ENCODE measurements at regions not wholly inside any gene's neighbourhood (a gene's known extent, or its start where the extent isn't known, plus 50 kb on each side); places are given as distances from the start of the nearest gene placed in this dataset.
A peak's percentile ranks its signal among the peaks of the same experiment; 100 is the strongest.

- DNase-seq (ENCODE audit: low spot score in 2 of 2, unreplicated experiment in 2 of 2) = no peak
- no peak overlapping the region for H3K4me3 Mint-ChIP-seq
- no peaks in the 10 kb centered on the region for H3K27me3 Mint-ChIP-seq (ENCODE audit: low read depth)
Observed at GRCh38 chr18:10245846-10246175, 208.6 kb upstream of the APCDD1 start.

GRCh38 chr18:10247021-10247741 is 207.3 kb upstream of the APCDD1 start:
- TF ChIP-seq CTCF (IDR thresholded peaks at IDR 0.05; ENCODE audit: unreplicated experiment) = no peak
- peaks cover 49% of the 10 kb centered on the region for H3K4me1 Mint-ChIP-seq
- no peak overlapping the region for H3K4me3 Mint-ChIP-seq
- no peaks in the 10 kb centered on the region for H3K9me3 Mint-ChIP-seq
- DNase-seq (ENCODE audit: low spot score in 2 of 2, unreplicated experiment in 2 of 2) = no peak
- no peaks in the 10 kb centered on the region for H3K27me3 Mint-ChIP-seq (ENCODE audit: low read depth)
- peak overlapping the region; percentile 67 for H3K27ac Mint-ChIP-seq
- no peaks in the 10 kb centered on the region for H3K36me3 Mint-ChIP-seq

More at GRCh38 chr18:10245846-10246175, 208.6 kb upstream of the APCDD1 start:
- Mint-ChIP-seq H3K4me1 (peaks cover 58% of the 10 kb centered on the region), H3K27ac (no peak overlapping the region), H3K9me3 (no peaks in the 10 kb centered on the region), H3K36me3 (no peaks in the 10 kb centered on the region)
- TF ChIP-seq CTCF (IDR thresholded peaks at IDR 0.05; ENCODE audit: unreplicated experiment) = no peak

DNA sequence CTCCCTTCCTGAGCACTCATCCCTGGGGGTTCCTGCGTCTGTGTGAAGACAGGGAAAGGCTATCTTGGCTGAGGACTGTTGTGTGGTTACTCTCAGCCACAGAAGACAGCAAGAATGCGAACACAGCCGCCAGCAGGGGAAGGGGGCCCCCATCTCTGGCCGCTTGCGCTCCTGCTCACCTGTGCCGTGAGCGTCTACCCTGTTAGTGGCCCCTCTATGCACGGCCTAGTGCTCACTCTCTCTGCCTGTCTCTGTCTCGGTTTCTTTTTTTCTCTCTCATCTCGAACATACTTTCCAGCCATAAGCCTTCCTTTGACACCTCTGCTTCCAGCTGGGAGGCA is 206.7 kb upstream of the APCDD1 start:
- no peak for DNase-seq (ENCODE audit: low spot score in 2 of 2, unreplicated experiment in 2 of 2)
- H3K9me3 Mint-ChIP-seq = no peaks in the 10 kb centered on the region
- H3K27me3 Mint-ChIP-seq (ENCODE audit: low read depth) = no peaks in the 10 kb centered on the region
- H3K4me3 Mint-ChIP-seq = no peak overlapping the region
- H3K27ac Mint-ChIP-seq = peak overlapping the region; percentile 67
- peaks cover 45% of the 10 kb centered on the region for H3K4me1 Mint-ChIP-seq
- no peak for TF ChIP-seq CTCF (IDR thresholded peaks at IDR 0.05; ENCODE audit: unreplicated experiment)
- H3K36me3 Mint-ChIP-seq = no peaks in the 10 kb centered on the region

DNA sequence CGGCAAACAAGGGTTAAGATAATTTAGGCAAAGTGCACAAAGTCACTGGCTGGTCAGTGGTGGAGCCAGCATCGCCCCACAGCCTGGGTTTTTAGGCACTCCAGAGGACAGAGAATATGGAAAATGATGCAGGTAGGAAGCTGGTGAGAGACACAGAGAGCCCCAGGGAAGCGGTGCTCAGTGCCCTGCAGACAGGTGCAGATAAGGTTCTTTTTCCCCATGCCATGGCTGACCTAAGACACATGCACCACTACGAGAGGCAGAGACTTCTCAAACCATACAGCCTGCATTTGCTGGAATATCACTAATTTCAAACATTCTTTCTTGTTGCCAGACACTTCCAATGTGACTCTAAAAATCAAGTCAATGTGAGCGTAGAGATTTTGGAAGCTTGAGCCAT is 205.7 kb upstream of the APCDD1 start:
- no peak for DNase-seq (ENCODE audit: low spot score in 2 of 2, unreplicated experiment in 2 of 2)
- H3K9me3 Mint-ChIP-seq = no peaks in the 10 kb centered on the region

DNA sequence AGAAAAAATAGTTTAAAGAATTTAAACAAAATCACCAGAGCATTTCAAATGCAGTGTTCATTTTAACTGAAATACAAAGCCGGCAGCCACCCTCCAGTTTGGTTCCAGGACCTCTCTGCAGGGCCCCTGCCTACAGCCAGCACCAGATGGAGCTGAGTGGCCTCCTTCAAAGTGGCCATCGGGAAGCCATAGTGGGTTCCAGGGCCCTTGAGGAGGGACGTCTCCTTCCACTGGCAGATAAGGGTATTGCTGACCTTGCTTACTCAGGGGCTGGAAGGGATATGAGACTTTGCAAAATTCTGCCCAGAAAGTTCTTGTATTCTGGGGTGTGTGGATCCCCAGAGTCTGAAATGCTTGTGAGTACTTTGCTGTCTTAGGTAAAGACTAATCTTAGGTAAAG is 205.2 kb upstream of the APCDD1 start:
- H3K4me3 Mint-ChIP-seq = no peak overlapping the region
- TF ChIP-seq CTCF (IDR thresholded peaks at IDR 0.05; ENCODE audit: unreplicated experiment) = no peak
- no peaks in the 10 kb centered on the region for H3K9me3 Mint-ChIP-seq
- H3K4me1 Mint-ChIP-seq = peaks cover 31% of the 10 kb centered on the region
- no peaks in the 10 kb centered on the region for H3K27me3 Mint-ChIP-seq (ENCODE audit: low read depth)
- H3K36me3 Mint-ChIP-seq = no peaks in the 10 kb centered on the region
- H3K27ac Mint-ChIP-seq = no peak overlapping the region
- no peak for DNase-seq (ENCODE audit: low spot score in 2 of 2, unreplicated experiment in 2 of 2)

More for the DNA sequence above, 205.7 kb upstream of the APCDD1 start:
- Mint-ChIP-seq H3K27me3 (ENCODE audit: low read depth) (no peaks in the 10 kb centered on the region), H3K4me3 (no peak overlapping the region), H3K36me3 (no peaks in the 10 kb centered on the region), H3K4me1 (peaks cover 36% of the 10 kb centered on the region), H3K27ac (no peak overlapping the region)
- TF ChIP-seq CTCF (IDR thresholded peaks at IDR 0.05; ENCODE audit: unreplicated experiment) = no peak

- no peak for DNase-seq (ENCODE audit: low spot score in 2 of 2, unreplicated experiment in 2 of 2)
- H3K27me3 Mint-ChIP-seq (ENCODE audit: low read depth) = no peaks in the 10 kb centered on the region
- H3K4me3 Mint-ChIP-seq = no peak overlapping the region
- H3K27ac Mint-ChIP-seq = no peak overlapping the region
- H3K4me1 Mint-ChIP-seq = peaks cover 26% of the 10 kb centered on the region
- no peak for TF ChIP-seq CTCF (IDR thresholded peaks at IDR 0.05; ENCODE audit: unreplicated experiment)
- no peaks in the 10 kb centered on the region for H3K36me3 Mint-ChIP-seq
- H3K9me3 Mint-ChIP-seq = no peaks in the 10 kb centered on the region
Observed at GRCh38 chr18:10249801-10250200, 204.6 kb upstream of the APCDD1 start.
